ENCODE measurements at regions not wholly inside any gene's neighbourhood (a gene's known extent, or its start where the extent isn't known, plus 50 kb on each side); places are given as distances from the start of the nearest gene placed in this dataset.
A peak's percentile ranks its signal among the peaks of the same experiment; 100 is the strongest.

DNA sequence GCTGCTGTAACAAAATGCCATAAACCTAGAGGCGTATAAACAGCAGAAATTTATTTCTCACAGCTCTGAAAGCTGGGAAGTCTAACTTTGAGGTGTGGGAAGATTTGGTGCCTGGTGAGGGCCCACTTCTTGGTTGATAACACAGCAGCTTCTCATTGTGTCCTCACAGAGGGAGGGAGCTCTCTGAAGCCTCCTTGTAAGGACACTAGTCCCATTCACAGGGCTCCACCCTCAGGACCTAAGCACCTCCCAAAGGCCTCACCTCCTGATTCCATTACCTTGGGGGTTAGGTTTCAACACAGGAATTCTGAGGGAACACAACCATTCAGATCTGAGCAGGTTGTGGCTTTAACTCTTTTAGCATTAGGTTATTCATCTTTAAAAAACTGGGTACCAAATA lies 380.3 kb upstream of the ATP10A start:
- no peak overlapping the region for H3K4me3 Mint-ChIP-seq
- TF ChIP-seq, protein P1, sequence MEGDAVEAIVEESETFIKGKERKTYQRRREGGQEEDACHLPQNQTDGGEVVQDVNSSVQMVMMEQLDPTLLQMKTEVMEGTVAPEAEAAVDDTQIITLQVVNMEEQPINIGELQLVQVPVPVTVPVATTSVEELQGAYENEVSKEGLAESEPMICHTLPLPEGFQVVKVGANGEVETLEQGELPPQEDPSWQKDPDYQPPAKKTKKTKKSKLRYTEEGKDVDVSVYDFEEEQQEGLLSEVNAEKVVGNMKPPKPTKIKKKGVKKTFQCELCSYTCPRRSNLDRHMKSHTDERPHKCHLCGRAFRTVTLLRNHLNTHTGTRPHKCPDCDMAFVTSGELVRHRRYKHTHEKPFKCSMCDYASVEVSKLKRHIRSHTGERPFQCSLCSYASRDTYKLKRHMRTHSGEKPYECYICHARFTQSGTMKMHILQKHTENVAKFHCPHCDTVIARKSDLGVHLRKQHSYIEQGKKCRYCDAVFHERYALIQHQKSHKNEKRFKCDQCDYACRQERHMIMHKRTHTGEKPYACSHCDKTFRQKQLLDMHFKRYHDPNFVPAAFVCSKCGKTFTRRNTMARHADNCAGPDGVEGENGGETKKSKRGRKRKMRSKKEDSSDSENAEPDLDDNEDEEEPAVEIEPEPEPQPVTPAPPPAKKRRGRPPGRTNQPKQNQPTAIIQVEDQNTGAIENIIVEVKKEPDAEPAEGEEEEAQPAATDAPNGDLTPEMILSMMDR (conservative IDR thresholded peaks at IDR 0.05): no peak
- H3K9me3 Mint-ChIP-seq: peaks cover 15% of the 10 kb centered on the region
- peaks cover 5% of the 10 kb centered on the region for H3K36me3 Mint-ChIP-seq (ENCODE audit: low read depth)
- H3K4me1 Mint-ChIP-seq: peaks cover 15% of the 10 kb centered on the region
- no peak overlapping the region for H3K27ac Mint-ChIP-seq (ENCODE audit: unreplicated experiment)
- H3K27me3 Mint-ChIP-seq (ENCODE audit: low read depth): no peaks in the 10 kb centered on the region
- DNase-seq (ENCODE audit: low read depth, low spot score): no peak

DNA sequence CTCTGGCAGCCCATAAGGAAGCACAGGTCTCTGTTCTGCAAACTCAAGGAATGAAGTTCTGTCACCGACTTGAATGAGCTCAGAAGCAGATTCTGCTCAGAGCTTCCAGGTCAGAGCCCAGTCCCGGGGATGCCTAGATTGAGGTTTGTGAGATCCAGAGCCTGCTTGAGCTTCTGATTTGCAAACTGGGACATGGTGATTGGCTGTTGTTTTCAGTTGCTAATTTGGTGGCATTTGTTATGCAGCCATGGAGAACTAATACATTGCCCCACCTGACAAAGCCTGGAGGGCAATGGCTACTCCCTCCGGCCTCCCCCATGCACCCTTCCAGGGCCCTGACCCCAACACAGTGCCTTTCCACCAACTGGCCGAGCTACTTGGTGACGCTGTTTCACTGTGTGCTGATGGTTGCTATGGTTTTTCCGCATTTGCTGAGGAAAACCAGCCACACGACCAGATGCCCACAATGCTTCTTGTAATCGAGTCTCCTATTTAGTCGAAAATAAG lies 379.5 kb upstream of the ATP10A start:
- DNase-seq (ENCODE audit: low read depth, low spot score): no peak
- peak overlapping the region; percentile 67 for H3K27ac Mint-ChIP-seq (ENCODE audit: unreplicated experiment)

DNA sequence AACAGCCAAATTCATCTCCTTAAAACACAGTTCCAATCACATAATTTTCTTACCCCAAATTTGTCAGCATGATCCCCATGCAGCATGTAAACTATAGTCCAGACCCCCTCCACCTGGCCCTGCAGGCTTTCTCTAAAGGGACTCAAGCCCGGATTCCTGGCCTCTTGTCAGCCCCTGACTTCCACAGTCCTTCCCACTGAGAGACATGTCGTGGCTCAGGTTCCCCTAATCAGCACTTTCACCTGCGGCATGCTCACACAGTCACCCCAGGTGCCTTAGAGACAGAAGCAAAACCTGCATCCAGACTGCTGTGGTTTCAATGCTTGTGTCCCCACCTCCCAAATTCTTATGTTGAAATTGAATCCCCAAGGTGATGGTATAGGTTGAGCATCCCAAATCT lies 372.7 kb upstream of the ATP10A start:
- TF ChIP-seq, protein P1 (conservative IDR thresholded peaks at IDR 0.05): no peak
- H3K9me3 Mint-ChIP-seq: no peaks in the 10 kb centered on the region
- H3K4me3 Mint-ChIP-seq: peak overlapping the region; percentile 0
- DNase-seq (ENCODE audit: low read depth, low spot score): no peak
- peaks cover 37% of the 10 kb centered on the region for H3K4me1 Mint-ChIP-seq
- H3K27ac Mint-ChIP-seq (ENCODE audit: unreplicated experiment): no peak overlapping the region
- no peaks in the 10 kb centered on the region for H3K36me3 Mint-ChIP-seq (ENCODE audit: low read depth)
- H3K27me3 Mint-ChIP-seq (ENCODE audit: low read depth): peaks cover 4% of the 10 kb centered on the region

More for the DNA sequence above, 379.5 kb upstream of the ATP10A start:
- peaks cover 15% of the 10 kb centered on the region for H3K9me3 Mint-ChIP-seq
- H3K4me3 Mint-ChIP-seq: no peak overlapping the region
- peaks cover 5% of the 10 kb centered on the region for H3K36me3 Mint-ChIP-seq (ENCODE audit: low read depth)
- H3K4me1 Mint-ChIP-seq: peaks cover 15% of the 10 kb centered on the region
- TF ChIP-seq, protein P1 (conservative IDR thresholded peaks at IDR 0.05): no peak
- H3K27me3 Mint-ChIP-seq (ENCODE audit: low read depth): no peaks in the 10 kb centered on the region

DNA sequence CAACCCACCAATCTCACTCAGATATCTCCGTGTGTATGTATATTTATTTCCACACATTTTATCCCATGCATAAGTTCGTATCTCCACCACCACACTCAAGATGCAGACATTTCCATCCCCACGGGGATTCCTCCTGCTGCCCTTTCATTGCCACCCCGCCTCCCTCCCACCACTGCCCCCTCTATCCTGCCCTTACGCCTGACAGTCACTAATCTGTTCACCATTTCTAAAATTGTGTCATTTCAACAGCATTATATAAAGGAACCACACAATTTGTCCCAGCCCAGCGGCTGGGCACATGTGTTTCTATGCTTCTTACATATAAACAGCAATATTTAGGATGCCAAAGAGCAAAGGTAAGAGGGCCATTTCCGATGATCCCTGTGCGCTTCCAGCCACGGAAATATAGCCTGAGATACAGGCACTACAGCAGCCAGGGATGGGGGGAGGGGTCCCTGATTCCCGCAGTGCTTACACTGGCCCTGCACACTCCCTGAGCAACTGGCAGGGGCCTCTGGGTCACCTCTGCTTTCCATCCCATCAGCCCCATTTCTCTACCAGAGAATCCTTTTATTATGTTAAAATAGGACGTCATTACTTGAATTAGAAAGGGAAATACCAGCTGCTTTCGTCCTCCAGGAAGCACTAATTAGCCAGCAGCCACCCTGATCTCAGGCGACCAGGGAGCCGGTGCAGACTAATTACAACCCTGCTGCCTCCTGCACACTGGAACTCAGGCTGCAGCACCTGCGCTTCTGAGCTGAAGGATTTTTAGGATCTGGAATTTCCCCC lies 372.0 kb upstream of the ATP10A start:
- Mint-ChIP-seq H3K27ac (ENCODE audit: unreplicated experiment) (peak overlapping the region; percentile 12), H3K4me1 (peaks cover 40% of the 10 kb centered on the region), H3K27me3 (ENCODE audit: low read depth) (peaks cover 4% of the 10 kb centered on the region), H3K4me3 (peak overlapping the region; percentile 0), H3K9me3 (no peaks in the 10 kb centered on the region), H3K36me3 (ENCODE audit: low read depth) (no peaks in the 10 kb centered on the region)
- DNase-seq (ENCODE audit: low read depth, low spot score): no peak
- TF ChIP-seq, protein P1 (conservative IDR thresholded peaks at IDR 0.05): no peak

DNA sequence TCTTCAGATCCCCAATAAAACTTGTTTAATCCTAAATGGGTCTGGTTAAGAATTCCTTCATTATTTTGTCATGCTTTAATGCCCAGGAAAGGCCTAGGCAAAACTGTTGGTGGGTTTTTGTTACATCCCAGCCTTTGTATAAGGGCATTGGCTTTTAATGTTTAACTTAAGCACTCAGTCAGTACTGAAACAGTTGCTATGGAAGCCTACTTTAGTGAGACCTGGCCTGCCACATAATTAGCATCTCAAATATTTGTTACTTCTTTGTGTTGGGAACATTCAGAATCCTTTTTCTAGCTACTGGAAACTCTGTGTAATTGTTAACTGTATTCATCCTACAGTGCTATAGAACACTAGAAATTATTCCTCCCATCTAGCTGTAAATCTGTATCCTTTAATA lies 369.6 kb upstream of the ATP10A start:
- no peak overlapping the region for H3K27ac Mint-ChIP-seq (ENCODE audit: unreplicated experiment)
- TF ChIP-seq, protein P1 (conservative IDR thresholded peaks at IDR 0.05): no peak
- peaks cover 4% of the 10 kb centered on the region for H3K27me3 Mint-ChIP-seq (ENCODE audit: low read depth)
- H3K4me3 Mint-ChIP-seq: no peak overlapping the region
- peaks cover 40% of the 10 kb centered on the region for H3K4me1 Mint-ChIP-seq
- H3K9me3 Mint-ChIP-seq: no peaks in the 10 kb centered on the region
- no peak for DNase-seq (ENCODE audit: low read depth, low spot score)
- H3K36me3 Mint-ChIP-seq (ENCODE audit: low read depth): no peaks in the 10 kb centered on the region
